GM10266 (cell line): ENCODE measurements at regions not wholly inside any gene's neighbourhood (a gene's known extent, or its start where the extent isn't known, plus 50 kb on each side); places are given as distances from the start of the nearest gene placed in this dataset.
A peak's percentile ranks its signal among the peaks of the same experiment; 100 is the strongest.
"Not testable (repeated sequence)": the region's sequence is repeated elsewhere in the genome, so short reads cannot be mapped to it uniquely, and the experiment has no call there.

ENCODE experiments used
- DNase-seq: peaks from one replicate; pipeline ENCODE4 v3.0.0; 2012; ENCODE audit errors: extremely low spot score
- TF ChIP-seq, protein P1 (sequence below): IDR thresholded peaks from 2 replicates; pipeline ENCODE4 v1.5.1; 2012; ENCODE audit warnings: mild to moderate bottlenecking, low read depth; ENCODE audit not compliant: control insufficient read depth, insufficient read depth; ENCODE audit errors: missing control alignments

- DNase-seq: no peak
- TF ChIP-seq, protein P1, sequence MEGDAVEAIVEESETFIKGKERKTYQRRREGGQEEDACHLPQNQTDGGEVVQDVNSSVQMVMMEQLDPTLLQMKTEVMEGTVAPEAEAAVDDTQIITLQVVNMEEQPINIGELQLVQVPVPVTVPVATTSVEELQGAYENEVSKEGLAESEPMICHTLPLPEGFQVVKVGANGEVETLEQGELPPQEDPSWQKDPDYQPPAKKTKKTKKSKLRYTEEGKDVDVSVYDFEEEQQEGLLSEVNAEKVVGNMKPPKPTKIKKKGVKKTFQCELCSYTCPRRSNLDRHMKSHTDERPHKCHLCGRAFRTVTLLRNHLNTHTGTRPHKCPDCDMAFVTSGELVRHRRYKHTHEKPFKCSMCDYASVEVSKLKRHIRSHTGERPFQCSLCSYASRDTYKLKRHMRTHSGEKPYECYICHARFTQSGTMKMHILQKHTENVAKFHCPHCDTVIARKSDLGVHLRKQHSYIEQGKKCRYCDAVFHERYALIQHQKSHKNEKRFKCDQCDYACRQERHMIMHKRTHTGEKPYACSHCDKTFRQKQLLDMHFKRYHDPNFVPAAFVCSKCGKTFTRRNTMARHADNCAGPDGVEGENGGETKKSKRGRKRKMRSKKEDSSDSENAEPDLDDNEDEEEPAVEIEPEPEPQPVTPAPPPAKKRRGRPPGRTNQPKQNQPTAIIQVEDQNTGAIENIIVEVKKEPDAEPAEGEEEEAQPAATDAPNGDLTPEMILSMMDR: no peak
Measured at GRCh38 chr10:34938399-34938670, 123.2 kb upstream of the PARD3 start.

DNA sequence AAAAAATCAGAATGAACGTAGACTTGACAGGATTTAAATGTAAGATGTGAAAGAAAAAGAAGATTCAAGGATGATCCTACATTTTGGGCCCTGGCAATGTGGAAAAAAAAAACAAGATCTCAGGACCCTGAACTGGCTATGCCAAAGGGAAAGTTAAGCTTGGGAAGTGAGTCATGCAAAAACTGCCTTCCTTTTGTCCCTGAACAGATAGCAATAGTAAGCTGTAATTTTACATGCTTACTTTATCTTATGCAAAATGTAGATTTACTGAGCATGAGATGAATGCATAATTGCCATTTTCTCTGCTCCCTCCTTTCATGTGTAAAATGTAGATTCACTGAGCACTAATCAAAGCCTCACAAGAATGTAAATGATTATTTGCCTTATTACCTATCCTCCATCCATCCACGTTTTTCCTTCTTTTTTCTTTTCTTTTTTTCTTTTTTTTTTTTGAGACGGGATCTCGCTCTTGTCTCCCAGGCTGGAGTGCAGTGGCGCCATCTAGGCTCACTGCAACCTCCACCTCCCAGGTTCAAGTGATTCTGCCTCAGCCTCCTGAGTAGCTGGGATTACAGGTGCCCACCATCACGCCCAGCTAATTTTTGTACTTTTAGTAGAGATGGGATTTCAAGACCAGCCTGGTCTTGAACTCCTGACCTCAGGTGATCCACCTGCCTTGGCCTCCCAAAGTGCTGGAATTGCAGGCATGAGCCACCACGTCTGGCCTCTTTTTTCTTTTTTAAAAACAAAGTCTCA, 122.7 kb upstream of the PARD3 start:
- TF ChIP-seq, protein P1: peak; percentile 25
- not testable (repeated sequence) for DNase-seq

GRCh38 chr10:34936061-34936460, 121.0 kb upstream of the PARD3 start:
- DNase-seq: no peak
- TF ChIP-seq, protein P1: no peak

- TF ChIP-seq, protein P1: no peak
Measured at GRCh38 chr10:34933676-34934075, 118.6 kb upstream of the PARD3 start.

DNA sequence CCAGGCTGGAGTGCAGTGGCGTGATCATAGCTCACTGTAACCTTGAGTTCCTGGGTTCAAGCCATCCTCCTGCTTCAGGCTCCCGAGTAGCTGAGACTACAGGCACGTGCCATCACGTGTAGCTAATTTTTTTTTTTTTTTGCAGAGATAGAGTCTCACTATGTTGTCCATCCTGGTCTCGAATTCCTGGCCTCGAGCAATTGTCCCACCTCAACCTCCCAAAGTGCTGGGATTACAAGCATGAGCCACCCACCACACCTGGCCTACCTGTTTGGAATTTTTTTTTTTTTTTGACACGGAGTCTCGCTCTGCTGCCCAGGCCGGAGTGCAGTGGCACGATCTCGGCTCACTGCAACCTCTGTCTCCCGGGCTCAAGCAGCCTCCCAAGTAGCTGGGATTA, 117.1 kb upstream of the PARD3 start:
- DNase-seq: no peak
- TF ChIP-seq, protein P1: no peak

More at GRCh38 chr10:34933676-34934075, 118.6 kb upstream of the PARD3 start:
- no peak for DNase-seq

DNA sequence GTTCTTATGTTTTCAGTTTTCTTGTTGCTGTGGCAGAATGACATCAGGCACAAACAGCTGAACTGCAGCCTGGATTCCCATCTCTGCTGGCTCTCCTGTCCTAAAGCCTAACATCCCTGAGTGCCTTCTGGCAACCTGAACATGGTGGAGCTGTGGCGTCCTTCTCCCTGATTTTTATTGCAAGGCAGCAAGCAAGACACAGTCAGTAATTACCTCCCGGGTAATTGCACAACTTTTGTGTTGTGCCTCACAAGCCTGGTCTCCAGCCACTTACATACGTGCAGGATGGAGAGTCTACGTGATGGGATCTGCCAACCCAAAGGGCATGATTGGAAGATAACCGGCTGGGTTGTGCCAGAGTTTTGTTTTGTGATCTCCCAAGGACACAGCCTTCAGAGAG, 116.1 kb upstream of the PARD3 start:
- DNase-seq: no peak
- TF ChIP-seq, protein P1: no peak

- DNase-seq: no peak
- TF ChIP-seq, protein P1: no peak
Measured at GRCh38 chr10:34922138-34922537, 107.0 kb upstream of the PARD3 start.
